ENCODE measurements at regions not wholly inside any gene's neighbourhood (a gene's known extent, or its start where the extent isn't known, plus 50 kb on each side); places are given as distances from the start of the nearest gene placed in this dataset.

DNA sequence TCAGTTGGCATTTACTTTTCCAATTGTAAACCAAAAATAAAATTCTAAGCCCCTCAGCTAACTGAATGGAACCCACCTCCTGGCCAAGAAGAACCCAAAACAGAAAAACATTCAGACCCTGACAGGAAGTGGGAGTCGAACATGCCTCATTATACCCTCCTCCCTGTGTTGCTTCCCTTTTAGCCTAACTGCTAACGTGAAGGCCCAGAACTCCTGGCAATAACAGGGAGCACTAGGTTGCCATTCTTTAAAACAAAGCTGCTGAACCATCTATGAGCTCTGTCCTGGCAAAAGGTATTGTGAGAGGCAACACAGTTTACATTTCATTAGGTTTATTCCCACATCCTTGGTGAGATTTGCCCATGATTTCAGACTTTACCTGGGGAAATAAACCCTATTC lies 481.4 kb downstream of the CHSY3 start:
- TF ChIP-seq PAX5 (IDR thresholded peaks at IDR 0.05; ENCODE audit: insufficient read depth, low read length, severe bottlenecking) = no peak
- TF ChIP-seq POLR2AphosphoS5 (IDR thresholded peaks at IDR 0.05; ENCODE audit: low read depth, low read length) = no peak
- no peak for TF ChIP-seq SPI1 (IDR thresholded peaks at IDR 0.05; ENCODE audit: low read depth, low read length)
- no peak for TF ChIP-seq TAF1 (IDR thresholded peaks at IDR 0.05; ENCODE audit: low read depth, low read length)
- no peak for TF ChIP-seq POU2F2 (IDR thresholded peaks at IDR 0.05; ENCODE audit: low read depth, low read length)
- no peak for TF ChIP-seq POLR2A (IDR thresholded peaks at IDR 0.05; ENCODE audit: low read depth, low read length)
- no peak for FAIRE-seq
- DNase-seq (ENCODE audit: insufficient read length, low spot score) = no peak

GRCh38 chr5:130365956-130366355 lies 461.7 kb downstream of the CHSY3 start:
- no peak for FAIRE-seq

DNA sequence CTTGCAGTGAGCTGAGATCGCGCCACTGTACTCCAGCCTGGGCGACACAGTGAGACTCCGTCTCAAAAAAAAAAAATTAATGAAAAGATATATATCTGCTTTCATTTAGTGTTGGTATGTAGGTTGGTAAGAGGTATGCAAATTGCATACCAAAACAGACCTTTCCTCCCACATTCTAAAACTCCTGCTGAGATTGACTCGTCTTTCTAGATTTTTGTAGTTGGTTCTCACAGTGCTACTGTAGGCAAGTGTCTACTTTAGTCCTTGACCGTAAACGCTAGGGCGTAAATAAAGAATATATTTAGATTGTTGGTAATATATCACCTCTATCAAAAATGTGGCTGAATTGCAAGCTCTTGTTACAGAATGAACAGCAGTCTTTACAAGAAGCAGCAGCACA lies 445.9 kb downstream of the CHSY3 start:
- TF ChIP-seq POLR2AphosphoS5 (IDR thresholded peaks at IDR 0.05; ENCODE audit: low read depth, low read length) = no peak
- TF ChIP-seq SPI1 (IDR thresholded peaks at IDR 0.05; ENCODE audit: low read depth, low read length) = no peak
- TF ChIP-seq POLR2A (IDR thresholded peaks at IDR 0.05; ENCODE audit: low read depth, low read length) = no peak
- no peak for TF ChIP-seq PAX5 (IDR thresholded peaks at IDR 0.05; ENCODE audit: insufficient read depth, low read length, severe bottlenecking)
- TF ChIP-seq TAF1 (IDR thresholded peaks at IDR 0.05; ENCODE audit: low read depth, low read length) = no peak
- TF ChIP-seq POU2F2 (IDR thresholded peaks at IDR 0.05; ENCODE audit: low read depth, low read length) = no peak
- FAIRE-seq (no peak), DNase-seq (ENCODE audit: insufficient read length, low spot score) (no peak)

More at GRCh38 chr5:130365956-130366355, 461.7 kb downstream of the CHSY3 start:
- TF ChIP-seq POLR2A (IDR thresholded peaks at IDR 0.05; ENCODE audit: low read depth, low read length) (no peak), TAF1 (IDR thresholded peaks at IDR 0.05; ENCODE audit: low read depth, low read length) (no peak), PAX5 (IDR thresholded peaks at IDR 0.05; ENCODE audit: insufficient read depth, low read length, severe bottlenecking) (no peak)
- DNase-seq (ENCODE audit: insufficient read length, low spot score) = no peak

DNA sequence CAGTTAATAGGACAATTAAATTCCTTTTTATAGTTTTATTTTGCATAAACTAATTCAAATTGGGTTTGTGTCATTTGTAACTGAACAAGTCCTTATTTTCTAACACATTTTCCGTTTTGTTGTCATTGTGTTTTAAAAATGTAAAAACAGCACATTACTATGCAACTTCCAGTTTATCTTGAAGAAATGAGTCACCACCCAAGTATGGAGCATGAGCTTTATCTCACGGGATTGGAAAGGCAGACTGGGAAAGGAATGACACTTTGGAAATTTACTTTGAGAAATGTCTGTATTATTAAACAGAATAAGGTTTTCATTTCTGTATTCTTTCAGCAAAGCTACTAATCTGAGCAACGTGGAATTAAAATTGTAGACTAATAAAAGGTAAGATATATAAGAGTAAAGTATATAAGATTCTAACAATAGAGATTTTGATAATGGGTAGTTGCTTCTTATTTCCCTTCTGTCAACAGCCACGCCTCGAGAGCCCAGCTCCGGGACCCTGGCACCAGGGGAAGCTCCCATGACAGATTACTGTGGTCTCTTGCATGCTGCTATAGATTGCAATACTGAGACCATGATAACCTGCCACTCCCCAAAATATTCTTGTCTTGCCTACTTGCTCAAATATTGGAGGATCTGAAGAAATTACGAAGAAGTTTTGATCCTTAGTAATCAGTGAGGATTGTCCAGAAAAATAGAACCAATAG lies 433.1 kb downstream of the CHSY3 start:
- DNase-seq (ENCODE audit: insufficient read length, low spot score) (no peak), FAIRE-seq (no peak)
- TF ChIP-seq POLR2A (IDR thresholded peaks at IDR 0.05; ENCODE audit: low read depth, low read length) (no peak), POLR2AphosphoS5 (IDR thresholded peaks at IDR 0.05; ENCODE audit: low read depth, low read length) (no peak), POU2F2 (IDR thresholded peaks at IDR 0.05; ENCODE audit: low read depth, low read length) (no peak), SPI1 (IDR thresholded peaks at IDR 0.05; ENCODE audit: low read depth, low read length) (no peak)

- DNase-seq (ENCODE audit: insufficient read length, low spot score) (no peak), FAIRE-seq (no peak)
- TF ChIP-seq POLR2A (IDR thresholded peaks at IDR 0.05; ENCODE audit: low read depth, low read length) (no peak), TAF1 (IDR thresholded peaks at IDR 0.05; ENCODE audit: low read depth, low read length) (no peak), POLR2AphosphoS5 (IDR thresholded peaks at IDR 0.05; ENCODE audit: low read depth, low read length) (no peak), SPI1 (IDR thresholded peaks at IDR 0.05; ENCODE audit: low read depth, low read length) (no peak)
Observed at GRCh38 chr5:130335117-130335516, 430.9 kb downstream of the CHSY3 start.

- FAIRE-seq (no peak), DNase-seq (ENCODE audit: insufficient read length, low spot score) (no peak)
- no peak for TF ChIP-seq TAF1 (IDR thresholded peaks at IDR 0.05; ENCODE audit: low read depth, low read length)
- TF ChIP-seq POLR2A (IDR thresholded peaks at IDR 0.05; ENCODE audit: low read depth, low read length) = no peak
- no peak for TF ChIP-seq SPI1 (IDR thresholded peaks at IDR 0.05; ENCODE audit: low read depth, low read length)
- TF ChIP-seq POLR2AphosphoS5 (IDR thresholded peaks at IDR 0.05; ENCODE audit: low read depth, low read length) = no peak
- TF ChIP-seq POU2F2 (IDR thresholded peaks at IDR 0.05; ENCODE audit: low read depth, low read length) = no peak
- no peak for TF ChIP-seq PAX5 (IDR thresholded peaks at IDR 0.05; ENCODE audit: insufficient read depth, low read length, severe bottlenecking)
Observed at GRCh38 chr5:130333089-130333488, 428.8 kb downstream of the CHSY3 start.

GRCh38 chr5:130331332-130331731 lies 427.1 kb downstream of the CHSY3 start:
- DNase-seq (ENCODE audit: insufficient read length, low spot score) (no peak), FAIRE-seq (no peak)
- no peak for TF ChIP-seq PAX5 (IDR thresholded peaks at IDR 0.05; ENCODE audit: insufficient read depth, low read length, severe bottlenecking)
- no peak for TF ChIP-seq POLR2A (IDR thresholded peaks at IDR 0.05; ENCODE audit: low read depth, low read length)
- TF ChIP-seq SPI1 (IDR thresholded peaks at IDR 0.05; ENCODE audit: low read depth, low read length) = no peak
- no peak for TF ChIP-seq TAF1 (IDR thresholded peaks at IDR 0.05; ENCODE audit: low read depth, low read length)
- TF ChIP-seq POU2F2 (IDR thresholded peaks at IDR 0.05; ENCODE audit: low read depth, low read length) = no peak
- TF ChIP-seq POLR2AphosphoS5 (IDR thresholded peaks at IDR 0.05; ENCODE audit: low read depth, low read length) = no peak

- TF ChIP-seq POU2F2 (IDR thresholded peaks at IDR 0.05; ENCODE audit: low read depth, low read length) (no peak), TAF1 (IDR thresholded peaks at IDR 0.05; ENCODE audit: low read depth, low read length) (no peak), PAX5 (IDR thresholded peaks at IDR 0.05; ENCODE audit: insufficient read depth, low read length, severe bottlenecking) (no peak), POLR2AphosphoS5 (IDR thresholded peaks at IDR 0.05; ENCODE audit: low read depth, low read length) (no peak), POLR2A (IDR thresholded peaks at IDR 0.05; ENCODE audit: low read depth, low read length) (no peak), SPI1 (IDR thresholded peaks at IDR 0.05; ENCODE audit: low read depth, low read length) (no peak)
- no peak for DNase-seq (ENCODE audit: insufficient read length, low spot score)
- FAIRE-seq = no peak
Observed at GRCh38 chr5:130324953-130325671, 420.8 kb downstream of the CHSY3 start.

DNA sequence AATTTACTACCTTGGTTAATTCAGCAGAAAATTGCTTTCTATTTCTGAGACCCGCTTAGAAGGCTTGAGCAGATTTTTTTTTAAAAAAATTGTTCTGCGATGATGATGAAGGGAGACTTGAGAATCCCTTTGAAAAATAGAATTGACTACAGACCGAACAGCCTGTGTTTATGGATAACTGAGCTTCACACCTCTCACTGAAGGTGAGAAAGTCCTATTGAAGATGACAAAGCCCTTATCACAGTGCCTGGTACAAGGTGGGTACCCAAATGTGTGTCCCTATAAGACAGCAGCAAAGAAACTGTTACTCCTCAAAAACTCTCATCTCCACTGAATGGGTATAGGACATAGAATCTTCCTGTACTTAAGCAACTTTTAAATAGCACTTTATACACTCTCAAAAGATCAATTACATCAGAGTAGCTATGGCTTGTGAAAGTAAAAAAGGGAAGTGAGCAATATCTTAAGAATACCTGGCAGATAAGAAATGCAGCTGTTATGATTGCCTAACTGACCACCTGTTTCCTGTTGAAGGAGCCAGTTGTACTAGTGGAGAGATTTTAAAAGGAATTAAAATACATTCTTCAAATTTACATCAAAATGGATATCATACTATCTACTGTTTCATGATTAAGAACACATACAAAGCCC lies 419.7 kb downstream of the CHSY3 start:
- no peak for DNase-seq (ENCODE audit: insufficient read length, low spot score)
- TF ChIP-seq POLR2AphosphoS5 (IDR thresholded peaks at IDR 0.05; ENCODE audit: low read depth, low read length) = no peak
- TF ChIP-seq PAX5 (IDR thresholded peaks at IDR 0.05; ENCODE audit: insufficient read depth, low read length, severe bottlenecking) = no peak
- TF ChIP-seq SPI1 (IDR thresholded peaks at IDR 0.05; ENCODE audit: low read depth, low read length) = peak; percentile 97
- no peak for TF ChIP-seq POLR2A (IDR thresholded peaks at IDR 0.05; ENCODE audit: low read depth, low read length)
- TF ChIP-seq POU2F2 (IDR thresholded peaks at IDR 0.05; ENCODE audit: low read depth, low read length) = no peak
- TF ChIP-seq TAF1 (IDR thresholded peaks at IDR 0.05; ENCODE audit: low read depth, low read length) = no peak
- peak; percentile 38 for FAIRE-seq
